ENCODE measurements at regions not wholly inside any gene's neighbourhood (a gene's known extent, or its start where the extent isn't known, plus 50 kb on each side); places are given as distances from the start of the nearest gene placed in this dataset.

- Histone ChIP-seq H2BK5ac (ENCODE audit: low read depth, low read length) (no peak overlapping the region), H3K79me2 (ENCODE audit: control insufficient read depth in 1 of 2, insufficient read depth in 2 of 2, low read length in 2 of 2) (no peaks in the 10 kb centered on the region), H3K4me2 (ENCODE audit: insufficient read depth in 1 of 2, low read depth in 2 of 2, low read length in 2 of 2) (no peak overlapping the region), H2BK12ac (ENCODE audit: low read depth, low read length) (no peak overlapping the region), H2BK20ac (ENCODE audit: low read length) (no peak overlapping the region), H2AFZ (ENCODE audit: low read length) (no peak overlapping the region), H4K20me1 (replicated peaks in 1 of 2; ENCODE audit: control insufficient read depth in 1 of 2, insufficient read depth in 2 of 2, low read length in 2 of 2) (no peaks in the 10 kb centered on the region), H3K4me3 (ENCODE audit: extremely low read depth in 1 of 4, insufficient read depth in 2 of 4, low read depth in 3 of 4, low read length in 4 of 4) (no peak overlapping the region), H4K8ac (ENCODE audit: extremely low read depth, insufficient read depth, low read length) (no peak overlapping the region), H3K4me1 (replicated peaks in 1 of 4; ENCODE audit: control insufficient read depth in 3 of 4, insufficient read depth in 4 of 4, low read length in 3 of 4) (no peaks in the 10 kb centered on the region), H3K9me3 (ENCODE audit: insufficient read depth in 2 of 2, low read depth in 1 of 2, low read length in 1 of 2) (no peaks in the 10 kb centered on the region), H4K91ac (replicated peaks; ENCODE audit: insufficient read length, low read length) (no peak overlapping the region), H3K27me3 (replicated peaks in 1 of 4; ENCODE audit: control insufficient read depth in 3 of 4, extremely low read depth in 1 of 4, insufficient read depth in 3 of 4, low read length in 3 of 4) (no peaks in the 10 kb centered on the region), H2BK15ac (ENCODE audit: low read length) (no peak overlapping the region), H3K27ac (ENCODE audit: low read depth, low read length) (no peak overlapping the region), H3K4ac (replicated peaks; ENCODE audit: insufficient read length, low read depth, low read length) (no peak overlapping the region), H3K14ac (ENCODE audit: insufficient read length) (no peak overlapping the region), H3K36me3 (ENCODE audit: control insufficient read depth in 2 of 4, insufficient read depth in 4 of 4, low read length in 3 of 4) (no peaks in the 10 kb centered on the region; a peak in 1 of 8 replicates), H3K18ac (ENCODE audit: extremely low read depth, low read length) (no peak overlapping the region), H3K79me1 (ENCODE audit: low read depth, low read length) (no peaks in the 10 kb centered on the region), H4K5ac (ENCODE audit: insufficient read length, low read depth, low read length) (no peak overlapping the region), H2AK5ac (ENCODE audit: low read depth, low read length) (no peak overlapping the region), H3K56ac (replicated peaks; ENCODE audit: insufficient read length, low read depth, low read length) (no peak overlapping the region), H3K9ac (replicated peaks in 1 of 4; ENCODE audit: extremely low read depth in 1 of 4, low read depth in 3 of 4, low read length in 3 of 4) (no peak overlapping the region), H3K23ac (ENCODE audit: insufficient read length) (no peak overlapping the region), H3K23me2 (ENCODE audit: low read depth, low read length) (no peaks in the 10 kb centered on the region), H2BK120ac (replicated peaks; ENCODE audit: low read depth, low read length) (no peak overlapping the region)
- FAIRE-seq (no peak), DNase-seq (ENCODE audit: low read depth in 1 of 2, low spot score in 2 of 2) (no peak)
- POLR2A ChIA-PET (ENCODE audit: partially characterized antibody), result no interaction called here
- CTCF ChIA-PET (ENCODE audit: partially characterized antibody), result no interaction called here
- 67% methylated on average over 1 of the region's 1 CpG; no CpG with 5 or more reads in 1 of the 2 experiments for WGBS, 2 experiments (ENCODE audit: extremely low coverage in 1 of 2, insufficient coverage in 1 of 2, insufficient read length in 1 of 2, insufficient replicate concordance in 2 of 2, low coverage in 1 of 2, low lambda C conversion rate in 2 of 2, missing lambda C conversion rate in 1 of 2)
- TF ChIP-seq RBBP5 (IDR thresholded peaks at IDR 0.05; ENCODE audit: borderline replicate concordance, low read depth, low read length), result no peak
- no peak for TF ChIP-seq TCF12 (IDR thresholded peaks at IDR 0.05; ENCODE audit: low read depth, low read length)
- no peak for TF ChIP-seq SUZ12 (IDR thresholded peaks at IDR 0.05; ENCODE audit: low read length)
- no peak for TF ChIP-seq RNF2 (IDR thresholded peaks at IDR 0.05; ENCODE audit: borderline replicate concordance, low read depth, low read length, missing control alignments, poor library complexity, severe bottlenecking)
- TF ChIP-seq RFX5 (IDR thresholded peaks at IDR 0.05; ENCODE audit: borderline replicate concordance, low read depth, low read length), result no peak
- TF ChIP-seq MAFK (IDR thresholded peaks at IDR 0.05; ENCODE audit: low read depth, low read length), result no peak
- no peak for TF ChIP-seq POU5F1 (IDR thresholded peaks at IDR 0.05; ENCODE audit: low read depth, low read length)
- TF ChIP-seq GABPA (IDR thresholded peaks at IDR 0.05; ENCODE audit: borderline replicate concordance, insufficient read depth, low read length), result no peak
- no peak for TF ChIP-seq HDAC2 (IDR thresholded peaks at IDR 0.05; ENCODE audit: borderline replicate concordance in 1 of 2, low read depth in 2 of 2, low read length in 2 of 2)
- no peak for TF ChIP-seq SP4 (IDR thresholded peaks at IDR 0.05; ENCODE audit: low read length)
- no peak for TF ChIP-seq EGR1 (IDR thresholded peaks at IDR 0.05; ENCODE audit: borderline replicate concordance, low read depth, low read length)
- no peak for TF ChIP-seq SRF (IDR thresholded peaks at IDR 0.05; ENCODE audit: low read depth, low read length)
- TF ChIP-seq KDM1A (IDR thresholded peaks at IDR 0.05; ENCODE audit: borderline replicate concordance, low read length), result no peak
- TF ChIP-seq NRF1 (IDR thresholded peaks at IDR 0.05; ENCODE audit: low read depth, low read length), result no peak
- TF ChIP-seq ZNF274 (IDR thresholded peaks at IDR 0.05; ENCODE audit: borderline replicate concordance, extremely low read depth, low read length), result no peak
Observed at GRCh38 chr9:106075960-106076327, 381.6 kb downstream of the TMEM38B start.

Data from H1 (cell line).